Activated naive CD8-positive, alpha-beta T cell treated with anti-CD3 and anti-CD28 coated beads, Interleukin-2, amount 10 ng/mL, durations not matched to agents 7 days and 5 days (primary cell): ENCODE measurements at regions not wholly inside any gene's neighbourhood (a gene's known extent, or its start where the extent isn't known, plus 50 kb on each side); places are given as distances from the start of the nearest gene placed in this dataset.
A peak's percentile ranks its signal among the peaks of the same experiment; 100 is the strongest.

ENCODE experiments used
- ATAC-seq: fragments of 150-1000 bp; cut with Tn5 transposase; one replicate; pipeline ENCODE4 v1.10.0; 2021; ENCODE audit warnings: low read depth, moderate library complexity
- POLR2A ChIA-PET: fragments of 350-600 bp; sonication (Branson Sonifier 250); formaldehyde crosslinking; loops from one replicate; lab custom pipeline; 2021; ENCODE audit warnings: antibody characterized with exemption; lab: Charles Lee
- DNase-seq: peaks from one replicate; pipeline ENCODE4 v3.0.0; 2021
- H3K27ac Mint-ChIP-seq: one replicate; pipeline ENCODE4 v1.8.0; 2022; ENCODE audit warnings: mild to moderate bottlenecking, mixed read lengths
- H3K27me3 Mint-ChIP-seq: one replicate; pipeline ENCODE4 v1.8.0; 2022; ENCODE audit warnings: mild to moderate bottlenecking, moderate library complexity, mixed read lengths
- H3K36me3 Mint-ChIP-seq: one replicate; pipeline ENCODE4 v1.8.0; 2021; ENCODE audit warnings: mild to moderate bottlenecking, mixed read lengths
- H3K4me1 Mint-ChIP-seq: one replicate; pipeline ENCODE4 v1.8.0; 2021; ENCODE audit warnings: mixed read lengths
- H3K4me3 Mint-ChIP-seq: one replicate; pipeline ENCODE4 v1.8.0; 2022; ENCODE audit warnings: mild to moderate bottlenecking, moderate library complexity, mixed read lengths
- H3K9me3 Mint-ChIP-seq: one replicate; pipeline ENCODE4 v1.8.0; 2021; ENCODE audit warnings: mixed read lengths

DNA sequence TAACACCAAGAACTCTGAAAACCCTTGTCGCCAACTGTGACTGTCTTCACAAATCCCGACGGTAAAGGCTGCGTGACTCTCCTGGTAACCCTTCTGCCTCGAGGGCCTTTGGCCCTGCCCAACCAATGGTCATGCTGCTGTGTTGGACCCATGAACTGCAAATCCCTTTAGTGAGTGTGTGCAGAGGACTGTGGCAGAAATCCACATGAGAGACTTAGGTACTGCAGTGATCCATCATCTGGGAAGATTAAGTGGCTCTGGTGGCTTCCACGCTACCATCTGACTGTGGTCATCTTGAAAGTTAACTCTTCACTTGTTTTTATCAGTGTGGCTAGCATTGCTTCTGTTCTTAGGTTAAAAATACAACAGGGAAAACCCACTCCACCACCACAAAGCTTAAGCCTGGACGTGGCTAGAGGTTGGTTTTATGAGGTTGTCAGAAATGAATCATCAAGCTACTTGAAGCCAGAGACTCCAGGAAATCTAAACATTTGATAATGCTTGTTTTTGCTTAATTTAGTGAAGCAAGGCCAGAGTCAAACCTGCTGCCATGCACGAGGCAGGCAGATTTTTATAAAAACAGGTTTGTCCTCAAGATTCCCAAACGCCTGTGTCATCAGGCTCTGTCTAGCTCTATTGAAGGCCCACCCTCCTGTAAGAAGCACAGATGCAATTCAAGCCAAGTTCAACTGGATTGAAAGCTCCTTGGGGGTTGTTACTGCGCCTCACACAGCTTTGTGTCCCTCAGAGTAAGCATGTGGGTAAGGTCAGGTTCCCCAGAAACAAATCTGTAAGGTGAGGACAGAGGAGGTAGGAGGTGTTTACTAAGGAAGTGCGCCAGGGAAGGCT lies 52.7 kb upstream of the ERCC6L2 start:
- ATAC-seq: peak; percentile 74
- POLR2A ChIA-PET: interaction anchor here (0.7 to 1.7 kb wide), 4 partner anchors 11 to 195 kb away, joined by 3 to 4 read pairs (median 4); partner anchors contain the start of gene ERCC6L2
- Mint-ChIP-seq H3K4me3 (peak overlapping the region; percentile 21), H3K27ac (peak overlapping the region; percentile 64), H3K36me3 (peaks cover 6% of the 10 kb centered on the region), H3K9me3 (peaks cover 2% of the 10 kb centered on the region), H3K27me3 (peaks cover 56% of the 10 kb centered on the region), H3K4me1 (peaks cover 23% of the 10 kb centered on the region)
- peak; percentile 47 for DNase-seq

DNA sequence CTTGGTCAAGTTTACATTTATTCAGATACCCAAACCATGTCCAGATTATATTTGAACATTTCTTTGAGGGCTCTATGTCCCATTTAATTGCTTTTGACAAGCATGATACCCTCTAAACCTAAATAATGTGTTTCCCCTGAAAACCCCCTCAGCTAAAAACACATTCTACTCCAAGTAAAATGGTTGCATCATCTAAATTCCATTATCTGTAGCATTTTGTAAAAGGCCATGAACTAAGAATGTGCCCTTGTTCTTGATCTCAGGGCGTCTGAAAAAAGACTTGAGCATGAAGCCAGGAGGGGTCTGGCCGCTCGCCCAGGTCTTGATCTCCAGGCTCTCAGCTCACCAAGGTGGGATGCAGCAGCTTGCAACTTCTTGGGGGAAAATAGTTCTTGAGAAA lies 53.5 kb upstream of the ERCC6L2 start:
- peaks cover 6% of the 10 kb centered on the region for H3K36me3 Mint-ChIP-seq
- H3K27me3 Mint-ChIP-seq: peaks cover 59% of the 10 kb centered on the region
- peaks cover 2% of the 10 kb centered on the region for H3K9me3 Mint-ChIP-seq
- DNase-seq (no peak), ATAC-seq (no peak)
- no peak overlapping the region for H3K27ac Mint-ChIP-seq
- H3K4me3 Mint-ChIP-seq: no peak overlapping the region
- peaks cover 19% of the 10 kb centered on the region for H3K4me1 Mint-ChIP-seq
- POLR2A ChIA-PET: interaction anchor here (1.6 to 1.7 kb wide), 2 partner anchors 54 to 98 kb away, joined by 3 to 4 read pairs; partner anchors contain the start of gene ERCC6L2

DNA sequence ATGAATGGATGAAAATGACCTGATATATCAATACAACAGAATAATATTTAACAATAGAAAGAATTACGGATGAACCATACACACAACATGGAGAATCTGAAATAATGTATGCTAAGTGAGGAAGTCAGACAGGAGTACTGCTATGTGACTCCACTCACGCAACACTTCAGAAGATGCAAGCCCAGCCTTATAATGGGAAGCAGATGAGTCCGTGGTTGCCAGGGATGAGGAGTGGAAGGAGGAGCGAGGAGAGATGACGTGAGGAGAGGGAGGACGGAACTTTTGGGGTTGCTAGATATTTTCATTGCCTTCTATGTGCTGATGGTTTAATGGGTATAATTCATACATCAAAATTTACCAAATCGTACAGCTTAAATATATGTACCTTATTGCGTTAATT lies 55.4 kb upstream of the ERCC6L2 start:
- POLR2A ChIA-PET: interaction anchor here (0.7 kb wide), 1 partner anchor 19 kb away, joined by 3 read pairs; no protein-coding TSS in a partner anchor
- H3K27ac Mint-ChIP-seq: no peak overlapping the region
- no peak overlapping the region for H3K4me3 Mint-ChIP-seq
- peaks cover 5% of the 10 kb centered on the region for H3K9me3 Mint-ChIP-seq
- peaks cover 6% of the 10 kb centered on the region for H3K36me3 Mint-ChIP-seq
- peaks cover 16% of the 10 kb centered on the region for H3K4me1 Mint-ChIP-seq
- no peak for DNase-seq
- no peak for ATAC-seq
- peaks cover 44% of the 10 kb centered on the region for H3K27me3 Mint-ChIP-seq

DNA sequence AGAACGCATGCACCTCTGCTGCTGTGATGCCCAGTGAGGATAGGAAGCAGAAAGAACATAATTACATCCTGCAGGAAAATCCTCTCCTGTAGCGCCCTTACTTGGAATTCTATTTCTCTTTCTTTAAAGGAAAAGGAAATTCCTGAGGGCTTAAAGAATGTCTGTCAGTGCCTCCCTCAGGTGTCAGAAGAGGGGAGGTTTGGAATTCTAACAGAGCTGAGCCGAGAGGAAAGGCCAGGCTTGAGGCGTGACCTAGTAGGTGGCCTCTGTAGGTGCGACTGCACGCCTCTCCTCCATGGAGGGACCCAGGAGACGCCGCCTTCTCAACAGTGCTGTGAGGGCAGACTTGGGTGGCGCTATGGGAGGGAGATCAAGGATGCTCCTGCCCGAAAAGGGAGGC lies 55.9 kb upstream of the ERCC6L2 start:
- no peak for DNase-seq
- Mint-ChIP-seq H3K4me1 (peaks cover 16% of the 10 kb centered on the region), H3K9me3 (peaks cover 5% of the 10 kb centered on the region), H3K36me3 (peaks cover 7% of the 10 kb centered on the region), H3K27me3 (peaks cover 43% of the 10 kb centered on the region), H3K27ac (no peak overlapping the region), H3K4me3 (no peak overlapping the region)
- no peak for ATAC-seq
- POLR2A ChIA-PET: no interaction called here

DNA sequence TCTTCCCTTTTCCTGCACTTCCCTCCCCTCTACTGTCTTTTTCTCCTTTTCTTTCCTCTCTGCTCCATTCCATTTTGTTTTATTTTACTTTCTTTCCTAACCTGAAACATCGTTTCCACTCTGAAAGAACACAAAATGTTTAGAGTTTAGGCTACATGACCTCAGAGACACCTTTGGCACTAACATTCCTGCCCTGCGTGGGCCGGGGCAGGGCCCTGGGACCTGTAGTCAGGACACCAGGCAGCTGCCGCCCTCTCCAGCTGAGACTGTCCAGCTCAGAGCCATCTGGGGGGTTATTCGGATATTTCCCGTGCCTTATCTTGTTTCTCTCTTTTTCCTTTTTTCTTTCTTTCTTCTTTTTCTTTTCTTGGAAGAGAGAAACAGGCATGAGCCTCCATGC lies 58.3 kb upstream of the ERCC6L2 start:
- Mint-ChIP-seq H3K27me3 (peaks cover 38% of the 10 kb centered on the region), H3K36me3 (peaks cover 10% of the 10 kb centered on the region), H3K27ac (no peak overlapping the region), H3K4me3 (no peak overlapping the region), H3K9me3 (peaks cover 7% of the 10 kb centered on the region), H3K4me1 (peaks cover 2% of the 10 kb centered on the region)
- ATAC-seq (no peak), DNase-seq (no peak)
- POLR2A ChIA-PET: no interaction called here

DNA sequence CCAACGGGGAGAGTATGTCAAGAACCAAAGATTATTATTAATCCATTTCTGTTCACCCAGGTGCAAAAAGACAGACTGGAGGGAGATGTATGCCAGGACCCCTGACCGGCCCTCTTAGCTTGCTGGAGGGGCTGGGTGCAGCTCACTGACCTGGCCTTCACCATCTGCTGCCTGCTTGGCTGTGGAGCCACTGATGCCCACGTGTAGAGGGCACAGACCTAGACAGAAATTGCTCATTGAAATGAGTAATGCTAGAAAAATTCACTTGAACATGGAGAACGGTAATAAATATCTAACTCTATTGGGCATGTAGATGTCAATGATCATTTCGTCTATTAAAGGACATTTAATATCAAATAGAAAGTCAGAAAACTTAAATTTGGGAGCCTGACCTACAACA lies 58.8 kb upstream of the ERCC6L2 start:
- H3K4me3 Mint-ChIP-seq: no peak overlapping the region
- DNase-seq (no peak), ATAC-seq (no peak)
- H3K27ac Mint-ChIP-seq: no peak overlapping the region
- peaks cover 38% of the 10 kb centered on the region for H3K27me3 Mint-ChIP-seq
- H3K9me3 Mint-ChIP-seq: peaks cover 7% of the 10 kb centered on the region
- POLR2A ChIA-PET: no interaction called here
- H3K36me3 Mint-ChIP-seq: peaks cover 10% of the 10 kb centered on the region
- H3K4me1 Mint-ChIP-seq: no peaks in the 10 kb centered on the region

DNA sequence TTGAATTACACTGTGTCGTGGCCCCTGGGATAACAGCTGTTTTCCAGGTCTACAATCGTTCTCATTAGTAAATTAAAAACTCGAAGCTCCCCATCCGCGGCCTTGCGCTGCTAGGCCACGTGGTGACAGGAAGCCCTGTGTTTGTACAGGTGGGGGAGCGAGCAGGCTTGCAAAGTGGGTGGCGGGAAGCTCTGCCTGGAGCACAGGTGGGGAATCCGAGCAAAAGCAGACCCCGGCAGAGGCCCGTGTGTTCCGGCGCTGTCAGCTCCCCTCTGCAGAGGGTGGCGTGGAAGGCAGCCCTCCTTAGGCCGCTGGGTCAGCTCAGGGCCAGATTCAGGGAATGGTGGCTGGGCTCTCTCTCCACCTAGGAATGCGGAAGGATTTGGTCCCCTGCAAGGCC lies 59.5 kb upstream of the ERCC6L2 start:
- no peak for ATAC-seq
- Mint-ChIP-seq H3K27me3 (peaks cover 35% of the 10 kb centered on the region), H3K4me1 (peaks cover 2% of the 10 kb centered on the region), H3K36me3 (peaks cover 10% of the 10 kb centered on the region), H3K9me3 (peaks cover 7% of the 10 kb centered on the region), H3K4me3 (no peak overlapping the region), H3K27ac (no peak overlapping the region)
- no peak for DNase-seq
- POLR2A ChIA-PET: interaction anchor here (0.7 kb wide), 1 partner anchor 17 kb away, joined by 3 read pairs; no protein-coding TSS in a partner anchor

DNA sequence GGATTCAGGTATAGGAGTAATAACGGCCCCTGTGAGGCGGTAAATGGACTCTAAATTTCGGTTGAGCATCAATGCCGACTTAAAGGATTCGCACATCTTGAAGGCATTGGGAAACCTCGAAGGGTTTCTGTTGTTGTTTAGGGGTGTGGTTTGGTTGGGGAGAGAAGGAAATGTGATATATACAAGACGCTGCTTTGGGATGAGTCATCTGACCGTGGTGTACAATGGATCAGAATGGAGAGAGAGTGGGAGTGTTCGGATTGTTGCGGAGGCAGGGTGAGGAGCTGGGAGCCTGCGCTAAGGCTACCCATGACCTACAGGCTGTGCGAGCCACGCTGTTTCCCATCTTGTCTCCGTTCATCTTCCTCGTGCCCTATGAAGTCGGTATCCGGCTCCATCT lies 60.4 kb upstream of the ERCC6L2 start:
- Mint-ChIP-seq H3K27ac (no peak overlapping the region), H3K36me3 (peaks cover 8% of the 10 kb centered on the region), H3K4me1 (peaks cover 2% of the 10 kb centered on the region), H3K27me3 (peaks cover 30% of the 10 kb centered on the region), H3K4me3 (no peak overlapping the region), H3K9me3 (peaks cover 7% of the 10 kb centered on the region)
- DNase-seq (no peak), ATAC-seq (no peak)
- POLR2A ChIA-PET: no interaction called here

DNA sequence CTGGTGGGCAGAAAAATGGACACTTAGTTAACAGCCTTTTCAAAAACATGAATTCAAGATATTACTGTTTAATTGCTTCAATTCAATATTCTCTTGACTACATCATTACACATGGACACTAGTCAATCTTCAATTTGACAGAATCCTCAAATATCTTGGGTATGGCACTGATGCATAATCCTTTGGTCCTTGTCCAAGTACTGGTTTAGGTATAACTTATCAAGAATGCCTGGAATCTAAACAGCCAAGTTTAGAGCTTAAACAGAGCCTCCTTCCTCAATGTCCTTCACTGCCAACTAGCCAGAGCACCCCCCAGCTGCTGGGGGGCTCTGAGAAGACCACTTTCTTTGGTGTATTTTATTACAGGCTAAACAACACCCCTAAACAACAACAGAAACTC lies 61.6 kb upstream of the ERCC6L2 start:
- POLR2A ChIA-PET: no interaction called here

DNA sequence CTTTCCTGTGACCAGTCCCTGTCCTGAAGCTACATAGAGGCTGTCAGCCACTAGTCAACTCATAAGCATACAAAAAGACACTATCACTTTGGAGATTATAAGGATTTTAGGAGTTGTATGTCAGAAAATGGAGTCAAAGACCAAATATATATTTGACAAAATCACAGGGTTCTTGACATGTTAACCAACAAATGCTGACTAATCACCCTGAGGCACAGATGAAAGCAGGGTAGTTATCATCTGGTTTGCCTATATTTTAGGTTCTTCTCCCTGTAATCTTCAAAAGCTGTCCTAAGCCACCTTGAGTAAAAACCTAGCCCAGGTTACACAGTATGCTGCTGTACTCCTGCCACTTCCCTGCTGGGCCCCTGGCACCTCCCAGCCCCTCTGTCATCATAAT lies 64.7 kb upstream of the ERCC6L2 start:
- ATAC-seq (no peak), DNase-seq (no peak)
- no peak overlapping the region for H3K4me3 Mint-ChIP-seq
- peaks cover 22% of the 10 kb centered on the region for H3K27me3 Mint-ChIP-seq
- no peak overlapping the region for H3K27ac Mint-ChIP-seq
- POLR2A ChIA-PET: no interaction called here
- peaks cover 12% of the 10 kb centered on the region for H3K36me3 Mint-ChIP-seq
- H3K4me1 Mint-ChIP-seq: peaks cover 6% of the 10 kb centered on the region
- peaks cover 7% of the 10 kb centered on the region for H3K9me3 Mint-ChIP-seq

More for the DNA sequence above, 61.6 kb upstream of the ERCC6L2 start:
- H3K36me3 Mint-ChIP-seq: peaks cover 6% of the 10 kb centered on the region
- peaks cover 6% of the 10 kb centered on the region for H3K4me1 Mint-ChIP-seq
- H3K4me3 Mint-ChIP-seq: no peak overlapping the region
- no peak overlapping the region for H3K27ac Mint-ChIP-seq
- peaks cover 27% of the 10 kb centered on the region for H3K27me3 Mint-ChIP-seq
- no peak for ATAC-seq
- peaks cover 5% of the 10 kb centered on the region for H3K9me3 Mint-ChIP-seq
- DNase-seq: no peak

DNA sequence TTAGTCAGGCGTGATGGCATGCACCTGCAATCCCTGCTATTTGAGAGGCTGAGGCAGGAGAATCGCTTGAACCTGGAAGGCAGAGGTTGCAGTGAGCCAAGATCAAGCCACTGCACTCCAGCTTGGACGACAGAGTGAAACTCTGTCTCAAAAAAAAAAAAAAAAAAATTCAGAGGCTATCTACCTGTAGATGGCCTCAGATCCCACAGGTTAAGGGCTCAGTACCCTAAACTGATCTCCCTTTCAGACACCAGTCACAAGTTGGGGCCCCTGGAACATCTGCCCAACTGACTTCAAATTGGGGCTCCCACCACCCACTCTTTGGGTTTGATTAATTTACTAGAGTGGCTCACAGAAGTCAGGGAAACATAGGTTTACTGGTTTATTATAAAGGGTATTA lies 65.4 kb upstream of the ERCC6L2 start:
- Mint-ChIP-seq H3K4me1 (peaks cover 6% of the 10 kb centered on the region), H3K4me3 (no peak overlapping the region), H3K27me3 (peaks cover 26% of the 10 kb centered on the region), H3K27ac (no peak overlapping the region), H3K36me3 (peaks cover 12% of the 10 kb centered on the region), H3K9me3 (peaks cover 5% of the 10 kb centered on the region)
- ATAC-seq (no peak), DNase-seq (no peak)
- POLR2A ChIA-PET: no interaction called here

DNA sequence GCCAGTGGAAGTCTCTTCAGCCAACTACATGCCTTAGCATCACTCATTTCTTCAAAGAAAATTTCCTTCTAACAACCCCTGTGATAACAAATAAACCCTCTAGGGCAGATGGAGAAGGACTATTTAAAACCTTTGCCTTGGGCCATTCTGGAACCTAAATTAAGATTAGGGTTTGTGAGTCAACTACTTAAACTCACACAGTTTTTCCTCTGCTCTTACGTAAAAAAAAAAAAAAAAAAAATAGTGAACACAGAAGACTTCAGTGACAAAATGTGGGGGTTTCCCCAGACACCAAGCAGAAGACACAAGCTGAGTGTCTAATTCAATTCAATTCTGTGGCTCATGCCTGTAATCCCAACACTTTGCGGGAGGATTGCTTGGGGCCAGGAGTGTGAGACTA lies 65.8 kb upstream of the ERCC6L2 start:
- H3K27me3 Mint-ChIP-seq: peaks cover 28% of the 10 kb centered on the region
- POLR2A ChIA-PET: no interaction called here
- no peak for ATAC-seq

DNA sequence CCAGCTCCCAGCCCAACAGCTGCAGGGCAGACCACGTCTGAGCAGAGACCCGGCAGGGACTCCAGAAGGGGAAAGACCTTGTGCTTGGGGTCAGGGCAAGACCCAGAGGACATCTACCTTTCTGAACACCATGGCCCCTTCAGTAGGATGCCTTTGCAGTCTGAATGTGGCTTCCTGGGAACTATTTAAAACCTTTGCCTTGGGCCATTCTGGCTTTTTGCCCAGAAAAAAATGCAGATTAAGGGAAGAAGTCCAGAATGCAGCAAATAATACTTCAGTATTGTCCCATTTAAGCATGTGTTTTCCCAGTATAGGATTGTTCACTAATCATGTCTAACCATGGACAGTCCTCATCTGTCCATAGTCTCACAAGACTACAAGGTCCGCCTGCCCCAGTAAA lies 67.5 kb upstream of the ERCC6L2 start:
- Mint-ChIP-seq H3K9me3 (peaks cover 2% of the 10 kb centered on the region), H3K36me3 (peaks cover 7% of the 10 kb centered on the region), H3K27me3 (peaks cover 29% of the 10 kb centered on the region), H3K4me3 (no peak overlapping the region), H3K27ac (no peak overlapping the region), H3K4me1 (peaks cover 6% of the 10 kb centered on the region)
- ATAC-seq (no peak), DNase-seq (no peak)
- POLR2A ChIA-PET: no interaction called here

More for the DNA sequence above, 65.8 kb upstream of the ERCC6L2 start:
- peaks cover 6% of the 10 kb centered on the region for H3K4me1 Mint-ChIP-seq
- peaks cover 11% of the 10 kb centered on the region for H3K36me3 Mint-ChIP-seq
- DNase-seq: no peak
- H3K4me3 Mint-ChIP-seq: no peak overlapping the region
- peaks cover 5% of the 10 kb centered on the region for H3K9me3 Mint-ChIP-seq
- no peak overlapping the region for H3K27ac Mint-ChIP-seq
